ENCODE measurements at regions not wholly inside any gene's neighbourhood (a gene's known extent, or its start where the extent isn't known, plus 50 kb on each side); places are given as distances from the start of the nearest gene placed in this dataset.

- Histone ChIP-seq H3K4me1 (no peaks in the 10 kb centered on the region), H3K36me3 (no peaks in the 10 kb centered on the region), H3K27me3 (no peaks in the 10 kb centered on the region), H3K27ac (no peak overlapping the region), H3K4me3 (no peak overlapping the region), H3K9me3 (no peaks in the 10 kb centered on the region)
- intact Hi-C loops (cut with DNase I; ENCODE audit: low total_unique reads) (no loop called here), in situ Hi-C loops (cut with MboI; ENCODE audit: low pct_ligation_motif_present in 1 of 4, low pct_unique_long_range_greater_than_20kb in 1 of 4, low sequenced_read_pairs in 3 of 4) (loop anchor here in 3 of 4 donors (25.0 kb wide), 2 partner anchors 572 to 697 kb away; no protein-coding TSS in a partner anchor)
- no peak for DNase-seq
- WGBS, 2 donors (ENCODE audit: low coverage in 1 of 2) = 77 to 82% methylated on average over 4 of the region's 4 CpGs
- no peak for TF ChIP-seq POLR2AphosphoS5 (IDR thresholded peaks at IDR 0.05)
- TF ChIP-seq POLR2A (IDR thresholded peaks at IDR 0.05) = no peak
Observed at GRCh38 chr4:159434114-159434870, 331.4 kb downstream of the RAPGEF2 start.

- H3K36me3 ChIP-seq = no peaks in the 10 kb centered on the region
- no peak overlapping the region for H3K27ac ChIP-seq
- no peak for DNase-seq
- WGBS, 2 donors (ENCODE audit: low coverage in 1 of 2) = 83 to 92% methylated on average over 4 to 8 of the region's 8 CpGs
- no peaks in the 10 kb centered on the region for H3K4me1 ChIP-seq
- H3K27me3 ChIP-seq = no peaks in the 10 kb centered on the region
- intact Hi-C loops (cut with DNase I; ENCODE audit: low total_unique reads) (no loop called here), in situ Hi-C loops (cut with MboI; ENCODE audit: low pct_ligation_motif_present in 1 of 4, low pct_unique_long_range_greater_than_20kb in 1 of 4, low sequenced_read_pairs in 3 of 4) (loop anchor here in 3 of 4 donors (25.0 kb wide), 2 partner anchors 573 to 698 kb away; no protein-coding TSS in a partner anchor)
- TF ChIP-seq POLR2AphosphoS5 (IDR thresholded peaks at IDR 0.05) (no peak), CTCF (IDR thresholded peaks at IDR 0.05) (no peak), EP300 (IDR thresholded peaks at IDR 0.05; ENCODE audit: low read depth) (no peak), POLR2A (IDR thresholded peaks at IDR 0.05) (no peak)
- no peak overlapping the region for H3K4me3 ChIP-seq
- no peaks in the 10 kb centered on the region for H3K9me3 ChIP-seq
Observed at GRCh38 chr4:159434871-159435241, 332.0 kb downstream of the RAPGEF2 start.

GRCh38 chr4:159435561-159436023, 332.7 kb downstream of the RAPGEF2 start:
- intact Hi-C loops (cut with DNase I; ENCODE audit: low total_unique reads) = no loop called here
- TF ChIP-seq CTCF (IDR thresholded peaks at IDR 0.05) (no peak), POLR2A (IDR thresholded peaks at IDR 0.05) (no peak), POLR2AphosphoS5 (IDR thresholded peaks at IDR 0.05) (no peak), EP300 (IDR thresholded peaks at IDR 0.05; ENCODE audit: low read depth) (no peak)

GRCh38 chr4:159443975-159444374, 341.1 kb downstream of the RAPGEF2 start:
- intact Hi-C loops (cut with DNase I; ENCODE audit: low total_unique reads) (loop anchor here (5.0 to 10.0 kb wide), 2 partner anchors 468 to 1189 kb away; no protein-coding TSS in a partner anchor), in situ Hi-C loops (cut with MboI; ENCODE audit: low pct_ligation_motif_present in 1 of 4, low pct_unique_long_range_greater_than_20kb in 1 of 4, low sequenced_read_pairs in 3 of 4) (loop anchor here in 3 of 4 donors (25.0 kb wide), 2 partner anchors 582 to 707 kb away; no protein-coding TSS in a partner anchor)
- H3K4me1 ChIP-seq = no peaks in the 10 kb centered on the region
- no peaks in the 10 kb centered on the region for H3K27me3 ChIP-seq
- no peak for TF ChIP-seq EP300 (IDR thresholded peaks at IDR 0.05; ENCODE audit: low read depth)
- TF ChIP-seq POLR2A (IDR thresholded peaks at IDR 0.05) = no peak
- TF ChIP-seq CTCF (IDR thresholded peaks at IDR 0.05) = no peak
- no peak for TF ChIP-seq POLR2AphosphoS5 (IDR thresholded peaks at IDR 0.05)
- no peak for DNase-seq
- no peak overlapping the region for H3K4me3 ChIP-seq
- no peaks in the 10 kb centered on the region for H3K9me3 ChIP-seq
- no peaks in the 10 kb centered on the region for H3K36me3 ChIP-seq
- H3K27ac ChIP-seq = no peak overlapping the region
- WGBS, 2 donors (ENCODE audit: low coverage in 1 of 2) = 59 to 79% methylated on average over 2 to 3 of the region's 3 CpGs

More at GRCh38 chr4:159435561-159436023, 332.7 kb downstream of the RAPGEF2 start:
- Histone ChIP-seq H3K9me3 (no peaks in the 10 kb centered on the region), H3K27me3 (no peaks in the 10 kb centered on the region), H3K36me3 (no peaks in the 10 kb centered on the region), H3K27ac (no peak overlapping the region), H3K4me3 (no peak overlapping the region), H3K4me1 (no peaks in the 10 kb centered on the region)
- WGBS, 2 donors (ENCODE audit: low coverage in 1 of 2) = 67 to 68% methylated on average over 3 of the region's 3 CpGs
- in situ Hi-C loops (cut with MboI; ENCODE audit: low pct_ligation_motif_present in 1 of 4, low pct_unique_long_range_greater_than_20kb in 1 of 4, low sequenced_read_pairs in 3 of 4) = loop anchor here in 3 of 4 donors (25.0 kb wide), 2 partner anchors 573 to 698 kb away; no protein-coding TSS in a partner anchor
- no peak for DNase-seq
